ENCODE measurements at regions not wholly inside any gene's neighbourhood (a gene's known extent, or its start where the extent isn't known, plus 50 kb on each side); places are given as distances from the start of the nearest gene placed in this dataset.

DNA sequence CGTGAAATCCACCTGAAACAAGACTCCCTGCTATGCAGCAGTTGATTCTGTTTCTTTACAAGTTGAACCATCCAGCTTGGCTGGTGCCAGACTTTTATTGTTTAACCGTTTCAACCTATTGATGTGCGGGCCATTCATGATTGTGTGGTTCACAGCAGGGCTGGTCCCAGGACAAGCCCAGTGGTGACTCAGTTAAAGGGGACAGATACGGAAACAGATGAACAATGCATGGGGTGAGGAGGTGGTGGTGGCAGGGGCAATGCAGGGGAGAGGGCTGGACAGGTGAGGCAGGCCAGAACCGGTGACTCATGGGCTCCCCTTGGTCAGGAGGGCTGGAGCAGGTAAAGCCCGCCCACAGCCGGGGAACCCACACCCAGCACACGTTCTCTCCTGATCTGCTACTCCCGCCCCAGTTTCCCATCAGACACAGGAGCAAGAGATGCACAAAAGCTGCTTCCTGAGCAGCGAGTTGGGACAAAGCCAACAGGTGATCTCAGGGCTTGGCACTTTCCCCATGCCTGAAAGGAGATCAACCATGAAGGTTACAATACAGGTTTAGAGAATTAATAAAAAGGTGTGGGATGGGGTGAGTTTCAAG is 232.2 kb downstream of the LY86 start:
- peak in 1 of 6 donors; percentile 41 for DNase-seq (ENCODE audit: low read depth in 4 of 6, low spot score in 6 of 6)
- 39% methylated on average over 9 of the region's 10 CpGs for WGBS (ENCODE audit: insufficient coverage)
- no peak overlapping the region for H3K4me3 ChIP-seq (ENCODE audit: low read depth, low read length)
- no peaks in the 10 kb centered on the region for H3K9me3 ChIP-seq (ENCODE audit: control insufficient read depth, insufficient read depth, low read length)
- H3K27me3 ChIP-seq (ENCODE audit: control insufficient read depth, insufficient read depth, low read length), result peaks cover 3% of the 10 kb centered on the region
- H3K27ac ChIP-seq (ENCODE audit: low read depth, low read length), result no peak overlapping the region
- peaks cover 4% of the 10 kb centered on the region for H3K4me1 ChIP-seq (ENCODE audit: control insufficient read depth, insufficient read depth, low read length)
- H3K36me3 ChIP-seq (ENCODE audit: control insufficient read depth, insufficient read depth, low read length), result no peaks in the 10 kb centered on the region

DNA sequence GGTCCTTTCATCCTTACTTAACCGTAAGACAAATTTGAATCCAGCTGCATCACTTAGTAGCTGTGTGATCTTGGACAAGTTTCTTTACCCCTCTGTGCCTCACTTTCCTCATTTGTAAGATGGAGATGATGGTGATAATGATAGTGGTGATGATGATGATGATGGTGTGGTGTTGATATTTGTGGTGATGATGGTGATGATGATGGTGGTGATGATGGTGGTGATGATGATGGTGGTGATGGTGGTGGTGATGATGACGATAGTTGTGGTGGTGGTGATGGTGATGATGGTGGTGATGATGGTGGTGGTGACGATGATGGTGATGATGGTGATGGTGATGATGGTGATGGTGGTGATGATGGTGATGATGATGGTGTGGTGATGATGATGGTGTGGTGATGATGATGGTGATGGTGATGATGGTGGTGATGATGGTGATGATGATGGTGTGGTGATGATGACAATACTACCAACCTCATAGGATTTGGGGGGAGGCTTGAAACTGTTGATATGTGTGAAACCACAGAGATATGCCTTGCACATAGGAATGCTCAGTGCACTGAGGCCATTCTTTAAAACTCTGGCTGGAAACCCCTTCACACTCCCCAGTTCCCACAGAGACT is 233.2 kb downstream of the LY86 start:
- Histone ChIP-seq H3K27me3 (ENCODE audit: control insufficient read depth, insufficient read depth, low read length) (peaks cover 3% of the 10 kb centered on the region), H3K27ac (ENCODE audit: low read depth, low read length) (no peak overlapping the region), H3K4me1 (ENCODE audit: control insufficient read depth, insufficient read depth, low read length) (peaks cover 12% of the 10 kb centered on the region), H3K4me3 (ENCODE audit: low read depth, low read length) (no peak overlapping the region), H3K36me3 (ENCODE audit: control insufficient read depth, insufficient read depth, low read length) (no peaks in the 10 kb centered on the region), H3K9me3 (ENCODE audit: control insufficient read depth, insufficient read depth, low read length) (no peaks in the 10 kb centered on the region)
- no peak for DNase-seq (ENCODE audit: low read depth in 4 of 6, low spot score in 6 of 6)
- WGBS (ENCODE audit: insufficient coverage), result 79% methylated on average over 2 of the region's 3 CpGs

DNA sequence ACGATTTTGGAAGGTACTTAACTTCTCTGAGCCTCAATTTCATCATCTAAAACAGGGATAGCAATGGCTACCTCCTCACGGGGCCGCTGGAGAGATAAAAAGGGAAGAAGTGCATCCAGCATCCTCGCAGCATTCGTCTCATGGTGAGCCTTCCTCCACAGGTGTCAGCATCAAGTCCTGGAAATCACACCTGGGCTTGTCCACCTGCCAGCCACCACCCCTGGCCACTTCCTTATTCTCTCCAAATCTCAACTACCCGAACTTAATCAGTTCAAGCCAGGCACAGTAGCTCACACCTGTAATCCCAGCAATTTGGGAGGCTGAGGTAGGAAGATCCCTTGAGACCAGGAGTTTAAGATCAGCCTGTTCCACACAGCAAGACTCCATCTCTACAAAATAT is 234.5 kb downstream of the LY86 start:
- no peak for DNase-seq (ENCODE audit: low read depth in 4 of 6, low spot score in 6 of 6)
- Histone ChIP-seq H3K36me3 (ENCODE audit: control insufficient read depth, insufficient read depth, low read length) (no peaks in the 10 kb centered on the region), H3K9me3 (ENCODE audit: control insufficient read depth, insufficient read depth, low read length) (no peaks in the 10 kb centered on the region), H3K27ac (ENCODE audit: low read depth, low read length) (no peak overlapping the region), H3K27me3 (ENCODE audit: control insufficient read depth, insufficient read depth, low read length) (peaks cover 3% of the 10 kb centered on the region), H3K4me1 (ENCODE audit: control insufficient read depth, insufficient read depth, low read length) (peaks cover 12% of the 10 kb centered on the region), H3K4me3 (ENCODE audit: low read depth, low read length) (no peak overlapping the region)
- 100% methylated on average over 4 of the region's 6 CpGs for WGBS (ENCODE audit: insufficient coverage)

DNA sequence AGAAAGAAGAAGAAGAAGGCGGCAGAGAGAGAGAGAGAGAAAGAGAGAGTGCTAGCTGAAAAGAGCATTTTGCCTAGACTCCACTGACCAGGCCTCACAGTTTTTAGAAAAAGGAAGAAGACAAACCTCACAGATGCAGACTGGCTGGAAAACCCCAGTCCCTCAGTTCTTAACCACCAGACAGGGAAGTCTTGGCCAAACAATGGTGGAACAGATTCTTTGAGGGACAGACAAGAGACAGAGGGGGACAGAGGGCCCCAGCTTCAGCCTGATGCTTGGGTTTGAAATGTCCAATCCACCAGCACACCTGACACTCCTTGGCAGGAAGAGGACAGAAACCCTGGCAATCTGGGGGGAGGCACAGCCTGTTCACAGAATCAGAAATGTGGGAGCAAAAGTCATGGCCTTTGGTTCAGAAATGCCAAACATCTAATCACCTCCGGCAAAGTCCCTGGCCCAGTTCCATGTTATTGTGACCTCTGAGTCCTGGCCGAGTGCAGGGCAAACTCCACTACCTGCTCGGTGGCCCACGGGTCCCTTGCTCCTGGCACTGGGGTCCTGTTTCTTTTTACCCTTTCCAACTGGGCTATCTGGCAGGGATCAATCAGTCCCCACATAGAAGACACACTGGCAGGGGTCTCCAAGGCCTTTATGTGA is 235.2 kb downstream of the LY86 start:
- 92% methylated on average over 5 of the region's 5 CpGs for WGBS (ENCODE audit: insufficient coverage)
- no peak for DNase-seq (ENCODE audit: low read depth in 4 of 6, low spot score in 6 of 6)
- H3K4me3 ChIP-seq (ENCODE audit: low read depth, low read length), result no peak overlapping the region
- no peaks in the 10 kb centered on the region for H3K9me3 ChIP-seq (ENCODE audit: control insufficient read depth, insufficient read depth, low read length)
- no peak overlapping the region for H3K27ac ChIP-seq (ENCODE audit: low read depth, low read length)
- H3K36me3 ChIP-seq (ENCODE audit: control insufficient read depth, insufficient read depth, low read length), result no peaks in the 10 kb centered on the region
- peaks cover 12% of the 10 kb centered on the region for H3K4me1 ChIP-seq (ENCODE audit: control insufficient read depth, insufficient read depth, low read length)
- peaks cover 3% of the 10 kb centered on the region for H3K27me3 ChIP-seq (ENCODE audit: control insufficient read depth, insufficient read depth, low read length)

DNA sequence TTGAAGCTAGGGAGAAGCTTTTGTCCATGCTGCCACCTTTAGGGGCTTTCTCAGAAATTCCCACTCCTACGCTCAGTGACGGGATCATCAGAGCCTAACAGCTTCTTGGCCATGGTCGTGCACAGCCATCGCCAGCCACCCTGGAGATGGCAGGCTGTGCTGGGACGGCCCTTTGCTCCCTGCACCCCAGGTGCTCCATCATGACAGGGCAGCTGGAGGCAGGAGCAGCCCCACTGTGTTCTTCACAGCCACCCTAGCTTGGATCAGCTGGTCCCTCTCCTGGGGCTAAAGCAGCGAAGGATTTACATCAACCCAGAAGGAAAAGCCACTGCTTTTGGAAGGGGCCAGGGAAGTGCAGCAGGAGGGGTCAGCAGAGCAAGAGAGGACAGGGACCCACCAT is 235.9 kb downstream of the LY86 start:
- DNase-seq (ENCODE audit: low read depth in 4 of 6, low spot score in 6 of 6), result no peak
- peaks cover 12% of the 10 kb centered on the region for H3K4me1 ChIP-seq (ENCODE audit: control insufficient read depth, insufficient read depth, low read length)
- WGBS (ENCODE audit: insufficient coverage), result 82% methylated on average over 6 of the region's 6 CpGs
- peaks cover 3% of the 10 kb centered on the region for H3K27me3 ChIP-seq (ENCODE audit: control insufficient read depth, insufficient read depth, low read length)
- no peaks in the 10 kb centered on the region for H3K9me3 ChIP-seq (ENCODE audit: control insufficient read depth, insufficient read depth, low read length)
- H3K36me3 ChIP-seq (ENCODE audit: control insufficient read depth, insufficient read depth, low read length), result no peaks in the 10 kb centered on the region
- H3K27ac ChIP-seq (ENCODE audit: low read depth, low read length), result no peak overlapping the region
- H3K4me3 ChIP-seq (ENCODE audit: low read depth, low read length), result no peak overlapping the region

DNA sequence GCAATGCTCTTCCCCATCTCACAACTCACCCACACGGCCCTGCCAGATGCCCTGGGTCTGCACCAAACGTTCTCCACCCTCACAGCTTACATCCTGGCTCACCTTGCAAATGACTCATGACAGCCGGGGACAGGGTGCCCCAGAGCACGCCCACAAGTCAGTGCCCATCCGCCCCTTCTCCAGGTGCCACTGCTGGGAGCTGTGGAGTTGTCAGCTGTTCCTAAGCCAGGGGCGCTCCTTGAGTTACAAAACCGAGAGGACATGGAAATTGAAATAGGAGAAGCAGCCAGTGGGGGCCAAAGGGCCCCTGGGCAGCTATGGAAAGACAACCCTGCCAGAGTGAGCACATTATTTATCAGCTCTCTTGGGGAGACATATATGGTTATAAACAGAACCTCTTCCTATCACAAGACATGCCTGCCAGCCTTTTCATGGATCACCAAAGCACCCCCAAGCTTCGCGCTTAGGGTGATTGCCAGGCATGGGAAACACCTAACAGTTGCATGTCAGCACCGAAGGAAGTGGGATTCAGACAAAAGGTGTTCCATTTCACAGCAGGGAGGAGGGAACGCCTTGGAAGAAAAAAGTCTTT is 236.8 kb downstream of the LY86 start:
- Histone ChIP-seq H3K27ac (ENCODE audit: low read depth, low read length) (no peak overlapping the region), H3K9me3 (ENCODE audit: control insufficient read depth, insufficient read depth, low read length) (no peaks in the 10 kb centered on the region), H3K36me3 (ENCODE audit: control insufficient read depth, insufficient read depth, low read length) (no peaks in the 10 kb centered on the region), H3K4me3 (ENCODE audit: low read depth, low read length) (no peak overlapping the region), H3K4me1 (ENCODE audit: control insufficient read depth, insufficient read depth, low read length) (peaks cover 12% of the 10 kb centered on the region), H3K27me3 (ENCODE audit: control insufficient read depth, insufficient read depth, low read length) (peaks cover 3% of the 10 kb centered on the region)
- no peak for DNase-seq (ENCODE audit: low read depth in 4 of 6, low spot score in 6 of 6)
- WGBS (ENCODE audit: insufficient coverage), result 81% methylated on average over 8 of the region's 11 CpGs

DNA sequence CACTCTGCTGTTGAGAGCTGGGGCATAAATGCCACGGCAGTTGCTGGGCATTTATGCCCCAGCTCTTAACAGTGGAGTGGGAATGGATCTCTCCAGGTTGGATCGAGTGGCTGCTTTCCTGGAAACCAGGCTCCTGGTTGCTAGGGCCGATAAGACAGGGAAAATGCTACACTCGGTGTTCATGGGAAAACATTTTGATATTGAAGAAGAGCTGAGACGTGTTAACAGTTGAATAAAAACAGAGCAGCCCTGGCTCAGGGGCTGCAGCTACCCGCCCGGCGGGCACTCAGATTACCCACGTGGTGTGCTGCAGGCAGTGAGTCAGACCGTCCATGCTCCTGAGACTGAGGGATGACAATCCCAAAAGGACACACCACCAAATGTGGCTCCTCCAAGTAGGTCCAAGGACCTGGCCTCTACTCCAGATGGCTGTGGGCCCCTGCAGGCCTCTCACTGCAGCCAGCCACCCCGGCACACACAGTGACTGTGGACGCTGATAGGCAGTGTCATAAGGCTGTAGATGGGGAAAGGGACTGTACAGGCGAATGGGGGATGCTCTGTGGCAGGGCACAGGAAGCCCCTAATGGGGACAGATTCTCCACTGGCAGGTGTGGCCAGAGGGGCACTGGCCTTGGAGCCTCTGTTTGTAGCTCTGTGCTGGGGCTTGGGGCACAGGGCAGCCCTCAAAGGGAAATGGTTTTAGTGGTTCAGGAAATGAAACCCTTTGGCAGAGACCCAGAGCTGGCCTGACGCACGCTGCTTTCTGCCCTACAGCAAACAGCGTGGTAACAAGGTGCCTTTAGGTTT is 237.8 kb downstream of the LY86 start:
- Histone ChIP-seq H3K4me1 (ENCODE audit: control insufficient read depth, insufficient read depth, low read length) (peaks cover 7% of the 10 kb centered on the region), H3K27ac (ENCODE audit: low read depth, low read length) (no peak overlapping the region), H3K9me3 (ENCODE audit: control insufficient read depth, insufficient read depth, low read length) (no peaks in the 10 kb centered on the region), H3K27me3 (ENCODE audit: control insufficient read depth, insufficient read depth, low read length) (no peaks in the 10 kb centered on the region), H3K36me3 (ENCODE audit: control insufficient read depth, insufficient read depth, low read length) (no peaks in the 10 kb centered on the region), H3K4me3 (ENCODE audit: low read depth, low read length) (no peak overlapping the region)
- DNase-seq (ENCODE audit: low read depth in 4 of 6, low spot score in 6 of 6), result peak in 2 of 6 donors; percentile 25 to 66
- 62% methylated on average over 15 of the region's 16 CpGs for WGBS (ENCODE audit: insufficient coverage)

DNA sequence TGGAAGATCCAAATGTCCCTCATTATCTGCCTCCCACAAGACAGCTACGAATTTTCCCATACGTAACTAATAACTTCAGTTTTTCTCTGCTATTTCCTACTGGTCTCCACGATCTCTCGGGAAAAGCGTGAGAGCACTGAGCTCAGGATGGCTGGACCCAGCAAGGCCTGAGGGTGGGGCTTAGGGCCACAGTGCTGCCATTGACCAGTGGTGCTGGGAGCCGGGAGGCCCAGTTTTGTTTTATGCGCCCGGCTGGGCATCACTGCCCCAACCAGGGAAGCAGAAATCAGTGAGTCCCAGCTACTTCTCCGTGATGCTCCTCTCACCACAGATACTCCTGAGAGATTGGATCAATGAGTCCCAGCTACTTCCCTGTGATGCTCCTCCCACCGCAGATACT is 238.4 kb downstream of the LY86 start:
- Histone ChIP-seq H3K4me3 (ENCODE audit: low read depth, low read length) (no peak overlapping the region), H3K9me3 (ENCODE audit: control insufficient read depth, insufficient read depth, low read length) (no peaks in the 10 kb centered on the region), H3K36me3 (ENCODE audit: control insufficient read depth, insufficient read depth, low read length) (no peaks in the 10 kb centered on the region), H3K27ac (ENCODE audit: low read depth, low read length) (no peak overlapping the region), H3K4me1 (ENCODE audit: control insufficient read depth, insufficient read depth, low read length) (peaks cover 7% of the 10 kb centered on the region), H3K27me3 (ENCODE audit: control insufficient read depth, insufficient read depth, low read length) (no peaks in the 10 kb centered on the region)
- WGBS (ENCODE audit: insufficient coverage), result 88% methylated on average over 10 of the region's 10 CpGs
- DNase-seq (ENCODE audit: low read depth in 4 of 6, low spot score in 6 of 6), result no peak

DNA sequence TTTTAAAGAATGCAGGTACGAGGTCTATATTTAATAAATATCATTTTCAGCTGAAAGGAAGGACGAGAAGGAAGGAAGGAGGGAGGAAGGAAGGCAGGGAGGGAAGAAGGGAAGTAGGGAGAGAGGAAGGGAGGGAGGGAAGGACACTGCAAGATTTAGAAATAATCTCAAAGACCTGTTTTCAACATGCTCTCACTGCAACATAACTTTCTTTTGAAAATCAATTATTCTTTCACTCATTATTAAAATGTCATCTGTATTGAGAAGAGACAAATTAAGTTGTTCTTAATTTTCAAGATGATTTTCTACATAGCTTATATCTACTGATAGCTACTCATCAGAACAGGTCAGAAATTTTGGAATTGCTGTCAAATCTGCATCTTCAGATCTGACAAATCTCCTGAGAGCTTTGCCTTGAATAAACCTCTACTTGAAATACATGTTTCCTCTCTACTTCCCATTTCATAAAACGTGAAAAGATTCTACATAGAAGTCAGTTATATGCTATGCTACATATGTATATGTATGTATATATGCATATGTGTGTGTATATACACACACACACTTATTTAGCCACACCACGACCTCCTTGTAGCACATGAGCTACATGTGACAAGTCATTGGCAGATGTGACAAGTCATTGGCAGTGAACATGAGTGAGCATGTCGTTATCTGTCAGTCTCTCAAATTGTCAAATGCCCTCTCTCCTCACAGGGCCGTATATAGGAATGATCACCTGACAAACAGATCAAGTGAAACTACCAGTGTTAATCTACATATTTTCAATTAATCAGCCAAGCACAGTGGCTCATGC is 241.6 kb downstream of the LY86 start:
- Histone ChIP-seq H3K27me3 (ENCODE audit: control insufficient read depth, insufficient read depth, low read length) (no peaks in the 10 kb centered on the region), H3K4me1 (ENCODE audit: control insufficient read depth, insufficient read depth, low read length) (peaks cover 11% of the 10 kb centered on the region), H3K27ac (ENCODE audit: low read depth, low read length) (no peak overlapping the region), H3K4me3 (ENCODE audit: low read depth, low read length) (no peak overlapping the region), H3K9me3 (ENCODE audit: control insufficient read depth, insufficient read depth, low read length) (no peaks in the 10 kb centered on the region), H3K36me3 (ENCODE audit: control insufficient read depth, insufficient read depth, low read length) (no peaks in the 10 kb centered on the region)
- no peak for DNase-seq (ENCODE audit: low read depth in 4 of 6, low spot score in 6 of 6)
- 77% methylated on average over 3 of the region's 6 CpGs for WGBS (ENCODE audit: insufficient coverage)

All from spinal cord (tissue), 9 donors.